SIG-M5 treated with dmso at 0.1 percent for 504 hours (cell line): ENCODE measurements at regions not wholly inside any gene's neighbourhood (a gene's known extent, or its start where the extent isn't known, plus 50 kb on each side); places are given as distances from the start of the nearest gene placed in this dataset.

ENCODE experiments used
- DNase-seq: peaks from one replicate; lab custom pipeline; 2025; ENCODE audit not compliant: unreplicated experiment; lab: John Stamatoyannopoulos, UW

- no peak for DNase-seq
Observed at GRCh38 chr5:5018578-5018970, 121.6 kb upstream of the ADAMTS16 start.

- no peak for DNase-seq
Observed at GRCh38 chr5:5021436-5021835, 118.7 kb upstream of the ADAMTS16 start.

- no peak for DNase-seq
Observed at GRCh38 chr5:5025098-5025773, 114.9 kb upstream of the ADAMTS16 start.

GRCh38 chr5:5025774-5026408, 114.2 kb upstream of the ADAMTS16 start:
- DNase-seq, result no peak

- DNase-seq, result no peak
Observed at GRCh38 chr5:5026409-5026785, 113.7 kb upstream of the ADAMTS16 start.

GRCh38 chr5:5031665-5032064, 108.5 kb upstream of the ADAMTS16 start:
- no peak for DNase-seq

GRCh38 chr5:5037674-5038073, 102.5 kb upstream of the ADAMTS16 start:
- DNase-seq, result no peak

GRCh38 chr5:5039918-5040317, 100.2 kb upstream of the ADAMTS16 start:
- no peak for DNase-seq

GRCh38 chr5:5040712-5041111, 99.4 kb upstream of the ADAMTS16 start:
- no peak for DNase-seq

GRCh38 chr5:5042806-5043205, 97.3 kb upstream of the ADAMTS16 start:
- no peak for DNase-seq

- no peak for DNase-seq
Observed at GRCh38 chr5:5043346-5043745, 96.8 kb upstream of the ADAMTS16 start.

- no peak for DNase-seq
Observed at GRCh38 chr5:5044247-5044840, 95.8 kb upstream of the ADAMTS16 start.

GRCh38 chr5:5046680-5047502, 93.2 kb upstream of the ADAMTS16 start:
- no peak for DNase-seq

GRCh38 chr5:5050801-5051200, 89.3 kb upstream of the ADAMTS16 start:
- DNase-seq, result no peak

- no peak for DNase-seq
Observed at GRCh38 chr5:5055712-5056111, 84.4 kb upstream of the ADAMTS16 start.

- no peak for DNase-seq
Observed at GRCh38 chr5:5061836-5062235, 78.3 kb upstream of the ADAMTS16 start.

- DNase-seq, result no peak
Observed at GRCh38 chr5:5062525-5063302, 77.4 kb upstream of the ADAMTS16 start.

GRCh38 chr5:5063533-5063953, 76.6 kb upstream of the ADAMTS16 start:
- no peak for DNase-seq

- no peak for DNase-seq
Observed at GRCh38 chr5:5065472-5065871, 74.7 kb upstream of the ADAMTS16 start.

GRCh38 chr5:5066276-5067186, 73.6 kb upstream of the ADAMTS16 start:
- DNase-seq, result no peak
